Keratinocyte (primary cell): ENCODE measurements at regions not wholly inside any gene's neighbourhood (a gene's known extent, or its start where the extent isn't known, plus 50 kb on each side); places are given as distances from the start of the nearest gene placed in this dataset.

ENCODE experiments used
- DNase-seq: peaks from one replicate; pipeline ENCODE4 v3.0.0-alpha.2; 2011; ENCODE audit warnings: low read depth, missing footprints, low spot score
- FAIRE-seq: peaks from 2 replicates; lab custom pipeline; 2011; peaks lifted over from hg19 to GRCh38; lab: Jason Lieb, UNC
- H2AFZ ChIP-seq: 2 replicates; pipeline ENCODE4 v1.6.0; 2012; ENCODE audit warnings: low read length, control low read depth, inconsistent platforms; ENCODE audit not compliant: control insufficient read depth
- H3K27ac ChIP-seq: 2 replicates; pipeline ENCODE4 v1.5.1; 2011; ENCODE audit warnings: low read length; ENCODE audit not compliant: control insufficient read depth, insufficient read depth
- H3K27me3 ChIP-seq: 3 replicates; pipeline ENCODE4 v1.6.0; 2011; ENCODE audit warnings: low read length; ENCODE audit not compliant: control insufficient read depth, insufficient read depth; ENCODE audit errors: extremely low read depth
- H3K36me3 ChIP-seq, 2 experiments: 2 replicates in 1 of 2; 3 replicates in 1 of 2; pipeline ENCODE4 v1.5.1; 2011; ENCODE audit warnings: low read length in 2 of 2, mild to moderate bottlenecking in 1 of 2; ENCODE audit not compliant: control insufficient read depth in 2 of 2, insufficient read depth in 2 of 2; ENCODE audit errors: extremely low read depth in 1 of 2
- H3K4me1 ChIP-seq: 3 replicates; pipeline ENCODE4 v1.5.1; 2011; ENCODE audit warnings: low read length; ENCODE audit not compliant: control insufficient read depth, insufficient read depth; ENCODE audit errors: extremely low read depth
- H3K4me2 ChIP-seq: 3 replicates; pipeline ENCODE4 v1.6.0; 2011; ENCODE audit warnings: low read depth, low read length; ENCODE audit not compliant: control insufficient read depth, insufficient read depth; ENCODE audit errors: extremely low read depth
- H3K4me3 ChIP-seq, 3 experiments: fragments of 200-600 bp in 1 of 3; sonication (generic) in 1 of 3; 2 replicates in 2 of 3; 3 replicates in 1 of 3; pipeline ENCODE4 v1.5.1; 2011 to 2016; ENCODE audit warnings: low read length in 3 of 3, mild to moderate bottlenecking in 3 of 3, control low read depth in 2 of 3, inconsistent platforms in 1 of 3, low read depth in 1 of 3, mixed read lengths in 1 of 3, mixed run types in 1 of 3, moderate library complexity in 1 of 3; ENCODE audit not compliant: control insufficient read depth in 2 of 3, insufficient read depth in 2 of 3; ENCODE audit errors: extremely low read depth in 1 of 3
- H3K79me2 ChIP-seq: 2 replicates; pipeline ENCODE4 v1.6.0; 2012; ENCODE audit warnings: low read length; ENCODE audit not compliant: control insufficient read depth, insufficient read depth
- H3K9ac ChIP-seq: 3 replicates; pipeline ENCODE4 v1.6.0; 2011; ENCODE audit warnings: low read length; ENCODE audit not compliant: control insufficient read depth, insufficient read depth; ENCODE audit errors: extremely low read depth
- H3K9me1 ChIP-seq: 3 replicates; pipeline ENCODE4 v1.6.0; 2011; ENCODE audit warnings: low read length; ENCODE audit not compliant: control insufficient read depth, insufficient read depth; ENCODE audit errors: extremely low read depth
- H3K9me3 ChIP-seq: 2 replicates; pipeline ENCODE4 v1.5.1; 2012; ENCODE audit warnings: low read depth, low read length; ENCODE audit not compliant: control insufficient read depth
- H4K20me1 ChIP-seq: 3 replicates; pipeline ENCODE4 v1.6.0; 2011; ENCODE audit warnings: low read length; ENCODE audit not compliant: control insufficient read depth, insufficient read depth; ENCODE audit errors: extremely low read depth
- EZH2 ChIP-seq: IDR thresholded peaks from one replicate; pipeline ENCODE4 v1.6.1; 2012; ENCODE audit warnings: inconsistent platforms, mild to moderate bottlenecking, low read length, moderate library complexity
- dilution Hi-C: fragments of 300-500 bp; cut with MboI; formaldehyde crosslinking; loops from one replicate; pipeline ENCODE4 v1.7.0; 2020; ENCODE audit warnings: low sequenced_read_pairs; ENCODE audit not compliant: extremely low pct_ligation_motif_present
- TF ChIP-seq, protein P1 (sequence below), 3 experiments: IDR thresholded peaks in 1 of 3; conservative IDR thresholded peaks in 1 of 3; optimal IDR thresholded peaks in 1 of 3; 2 replicates in 2 of 3; 3 replicates in 1 of 3; pipeline versions ENCODE3 to v1.5.1; 2011; ENCODE audit warnings: low read length in 3 of 3, mild to moderate bottlenecking in 3 of 3, moderate library complexity in 2 of 3, control low read depth in 1 of 3, inconsistent platforms in 1 of 3; ENCODE audit not compliant: insufficient read depth in 2 of 3; ENCODE audit errors: extremely low read depth in 1 of 3

DNA sequence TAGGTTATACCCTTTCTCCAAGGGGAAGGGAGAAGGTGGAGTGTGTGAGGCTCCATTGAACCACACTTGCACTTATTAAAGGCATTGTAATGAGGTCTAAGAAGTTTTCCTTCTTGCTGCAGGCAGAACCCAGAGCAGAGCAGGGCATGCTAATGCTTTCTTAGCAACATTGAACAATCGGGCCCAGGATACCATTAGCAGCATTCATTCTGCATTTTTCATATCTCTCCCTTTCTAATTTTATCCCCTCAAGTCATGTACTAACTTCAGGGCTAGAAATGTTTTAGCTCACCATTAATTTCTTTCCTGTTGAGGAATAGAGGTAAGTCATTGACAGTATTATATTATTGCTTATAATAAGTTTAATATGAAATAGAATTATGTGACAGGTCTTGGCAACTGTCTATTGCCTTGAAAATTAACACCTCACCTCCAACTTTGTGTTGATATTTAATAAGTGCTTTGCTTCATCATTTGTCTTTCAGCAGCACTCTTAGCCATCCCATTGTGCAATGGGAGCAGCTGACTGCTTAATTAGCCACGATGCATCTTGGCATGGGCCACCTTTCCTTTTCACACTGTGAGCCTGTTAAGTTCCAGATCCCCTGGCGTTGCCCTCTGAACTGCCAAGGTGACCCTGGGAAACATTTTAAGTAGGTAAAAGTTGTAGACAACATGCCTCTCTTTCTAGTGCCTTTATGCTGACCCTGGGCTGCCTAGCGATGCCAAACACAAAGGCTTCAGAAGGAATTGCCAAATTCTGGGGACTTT lies 300.8 kb upstream of the MEX3C start:
- Histone ChIP-seq H2AFZ (no peak overlapping the region), H3K9me1 (no peaks in the 10 kb centered on the region), H3K27ac (no peak overlapping the region), H3K4me1 (no peaks in the 10 kb centered on the region), H3K79me2 (no peaks in the 10 kb centered on the region), H3K4me2 (no peak overlapping the region), H3K9me3 (no peaks in the 10 kb centered on the region), H3K27me3 (no peaks in the 10 kb centered on the region), H3K4me3 (no peak overlapping the region), H3K9ac (no peak overlapping the region), H4K20me1 (no peaks in the 10 kb centered on the region), H3K36me3 (no peaks in the 10 kb centered on the region)
- TF ChIP-seq EZH2, result no peak
- TF ChIP-seq, protein P1, sequence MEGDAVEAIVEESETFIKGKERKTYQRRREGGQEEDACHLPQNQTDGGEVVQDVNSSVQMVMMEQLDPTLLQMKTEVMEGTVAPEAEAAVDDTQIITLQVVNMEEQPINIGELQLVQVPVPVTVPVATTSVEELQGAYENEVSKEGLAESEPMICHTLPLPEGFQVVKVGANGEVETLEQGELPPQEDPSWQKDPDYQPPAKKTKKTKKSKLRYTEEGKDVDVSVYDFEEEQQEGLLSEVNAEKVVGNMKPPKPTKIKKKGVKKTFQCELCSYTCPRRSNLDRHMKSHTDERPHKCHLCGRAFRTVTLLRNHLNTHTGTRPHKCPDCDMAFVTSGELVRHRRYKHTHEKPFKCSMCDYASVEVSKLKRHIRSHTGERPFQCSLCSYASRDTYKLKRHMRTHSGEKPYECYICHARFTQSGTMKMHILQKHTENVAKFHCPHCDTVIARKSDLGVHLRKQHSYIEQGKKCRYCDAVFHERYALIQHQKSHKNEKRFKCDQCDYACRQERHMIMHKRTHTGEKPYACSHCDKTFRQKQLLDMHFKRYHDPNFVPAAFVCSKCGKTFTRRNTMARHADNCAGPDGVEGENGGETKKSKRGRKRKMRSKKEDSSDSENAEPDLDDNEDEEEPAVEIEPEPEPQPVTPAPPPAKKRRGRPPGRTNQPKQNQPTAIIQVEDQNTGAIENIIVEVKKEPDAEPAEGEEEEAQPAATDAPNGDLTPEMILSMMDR (optimal IDR thresholded peaks at IDR 0.05 in 1 of 3, IDR thresholded peaks at IDR 0.05 in 1 of 3, conservative IDR thresholded peaks at IDR 0.05 in 1 of 3; ENCODE audit: extremely low read depth in 1 of 3, insufficient read depth in 2 of 3, low read length in 3 of 3), result no peak
- dilution Hi-C loops, result no loop called here
- DNase-seq, result no peak
- no peak for FAIRE-seq

DNA sequence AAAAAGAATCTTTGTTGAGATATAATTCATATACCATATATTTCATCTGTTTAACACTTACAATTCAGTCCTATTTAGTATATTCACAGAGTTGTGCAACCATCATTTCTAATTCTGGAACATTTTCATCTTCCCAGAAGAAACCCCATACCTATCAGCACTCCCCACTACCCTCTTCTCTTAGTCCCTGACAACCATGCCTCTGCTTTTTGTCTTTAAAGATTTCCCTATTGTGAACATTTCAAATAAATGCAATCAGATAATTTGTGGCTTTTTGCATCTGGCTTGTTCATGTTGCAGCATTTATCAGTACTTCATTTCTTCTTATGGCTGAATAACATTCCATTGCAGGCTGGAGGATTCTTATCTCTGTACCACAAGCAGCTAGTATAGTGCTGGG lies 305.9 kb upstream of the MEX3C start:
- Histone ChIP-seq H3K36me3 (no peaks in the 10 kb centered on the region), H3K4me1 (no peaks in the 10 kb centered on the region), H3K9me1 (no peaks in the 10 kb centered on the region), H3K9me3 (no peaks in the 10 kb centered on the region), H3K4me2 (no peak overlapping the region), H4K20me1 (no peaks in the 10 kb centered on the region), H3K9ac (no peak overlapping the region), H3K79me2 (no peaks in the 10 kb centered on the region), H3K27me3 (no peaks in the 10 kb centered on the region), H3K27ac (no peak overlapping the region), H3K4me3 (no peak overlapping the region), H2AFZ (no peak overlapping the region)
- no peak for DNase-seq
- no peak for FAIRE-seq
- dilution Hi-C loops, result no loop called here
- no peak for TF ChIP-seq EZH2
- TF ChIP-seq, protein P1 (optimal IDR thresholded peaks at IDR 0.05 in 1 of 3, IDR thresholded peaks at IDR 0.05 in 1 of 3, conservative IDR thresholded peaks at IDR 0.05 in 1 of 3; ENCODE audit: extremely low read depth in 1 of 3, insufficient read depth in 2 of 3, low read length in 3 of 3), result no peak
